IgD-negative memory B cell (primary cell): ENCODE measurements at regions not wholly inside any gene's neighbourhood (a gene's known extent, or its start where the extent isn't known, plus 50 kb on each side); places are given as distances from the start of the nearest gene placed in this dataset.
"Not testable (repeated sequence)": the region's sequence is repeated elsewhere in the genome, so short reads cannot be mapped to it uniquely, and the experiment has no call there.

Experiments
- H3K27ac Mint-ChIP-seq, 3 donors: one replicate each; pipeline ENCODE4 v1.8.0; 2020 to 2022; ENCODE audit warnings: mild to moderate bottlenecking in 3 of 3, mixed read lengths in 3 of 3, moderate library complexity in 1 of 3
- H3K27me3 Mint-ChIP-seq: one replicate; pipeline ENCODE4 v1.8.0; 2021; ENCODE audit warnings: mixed read lengths
- H3K36me3 Mint-ChIP-seq: one replicate; pipeline ENCODE4 v1.8.0; 2020; ENCODE audit warnings: mild to moderate bottlenecking, mixed read lengths
- H3K4me1 Mint-ChIP-seq, 3 donors: one replicate each; pipeline ENCODE4 v1.8.0; 2020 to 2022; ENCODE audit warnings: mixed read lengths in 3 of 3, mild to moderate bottlenecking in 1 of 3
- H3K4me3 Mint-ChIP-seq, 4 donors: one replicate each; pipeline ENCODE4 v1.8.0; 2020 to 2022; ENCODE audit warnings: mild to moderate bottlenecking in 4 of 4, mixed read lengths in 4 of 4, moderate library complexity in 3 of 4
- H3K9me3 Mint-ChIP-seq, 3 donors: one replicate each; pipeline ENCODE4 v1.8.0; 2020 to 2021; ENCODE audit warnings: mixed read lengths in 3 of 3, mild to moderate bottlenecking in 1 of 3

GRCh38 chr9:106146066-106146840 lies 451.9 kb downstream of the TMEM38B start:
- Mint-ChIP-seq H3K27me3 (peaks cover 2% of the 10 kb centered on the region), H3K36me3 (no peaks in the 10 kb centered on the region), H3K9me3 (peaks cover 0 to 6% (median 2%) of the 10 kb centered on the region in 3 donors), H3K4me1 (no peaks in the 10 kb centered on the region), H3K27ac (no peak overlapping the region), H3K4me3 (no peak overlapping the region)

- Mint-ChIP-seq H3K4me3 (no peak overlapping the region), H3K36me3 (no peaks in the 10 kb centered on the region), H3K4me1 (no peaks in the 10 kb centered on the region), H3K27me3 (peaks cover 2% of the 10 kb centered on the region), H3K9me3 (peaks cover 0 to 6% (median 2%) of the 10 kb centered on the region in 3 donors), H3K27ac (no peak overlapping the region)
These were observed 452.5 kb downstream of the TMEM38B start for GRCh38 chr9:106146886-106147285.

GRCh38 chr9:106149956-106150355 lies 455.6 kb downstream of the TMEM38B start:
- H3K9me3 Mint-ChIP-seq: peaks cover 0 to 6% (median 0%) of the 10 kb centered on the region in 3 donors
- no peaks in the 10 kb centered on the region for H3K4me1 Mint-ChIP-seq
- H3K36me3 Mint-ChIP-seq: no peaks in the 10 kb centered on the region
- H3K27me3 Mint-ChIP-seq: no peaks in the 10 kb centered on the region
- no peak overlapping the region for H3K4me3 Mint-ChIP-seq
- no peak overlapping the region for H3K27ac Mint-ChIP-seq

- Mint-ChIP-seq H3K9me3 (peaks cover 0 to 11% (median 0%) of the 10 kb centered on the region in 3 donors), H3K27ac (no peak overlapping the region), H3K4me3 (no peak overlapping the region), H3K4me1 (no peaks in the 10 kb centered on the region), H3K36me3 (no peaks in the 10 kb centered on the region), H3K27me3 (no peaks in the 10 kb centered on the region)
These were observed 462.1 kb downstream of the TMEM38B start for GRCh38 chr9:106156465-106156864.

GRCh38 chr9:106172265-106172664 lies 477.9 kb downstream of the TMEM38B start:
- no peak overlapping the region for H3K4me3 Mint-ChIP-seq

GRCh38 chr9:106174346-106174745 lies 480.0 kb downstream of the TMEM38B start:
- H3K27me3 Mint-ChIP-seq: no peaks in the 10 kb centered on the region
- H3K9me3 Mint-ChIP-seq: peaks cover 2 to 12% (median 6%) of the 10 kb centered on the region in 3 donors
- no peak overlapping the region for H3K27ac Mint-ChIP-seq
- no peaks in the 10 kb centered on the region for H3K4me1 Mint-ChIP-seq
- H3K36me3 Mint-ChIP-seq: no peaks in the 10 kb centered on the region
- no peak overlapping the region for H3K4me3 Mint-ChIP-seq

More at GRCh38 chr9:106172265-106172664, 477.9 kb downstream of the TMEM38B start:
- H3K9me3 Mint-ChIP-seq: peaks cover 2 to 12% (median 4%) of the 10 kb centered on the region in 3 donors
- H3K4me1 Mint-ChIP-seq: no peaks in the 10 kb centered on the region
- H3K27me3 Mint-ChIP-seq: no peaks in the 10 kb centered on the region
- no peaks in the 10 kb centered on the region for H3K36me3 Mint-ChIP-seq
- no peak overlapping the region for H3K27ac Mint-ChIP-seq

GRCh38 chr9:106177216-106177615 lies 482.9 kb downstream of the TMEM38B start:
- H3K36me3 Mint-ChIP-seq: no peaks in the 10 kb centered on the region
- H3K4me3 Mint-ChIP-seq: no peak overlapping the region
- H3K4me1 Mint-ChIP-seq: no peaks in the 10 kb centered on the region
- peaks cover 0 to 4% (median 2%) of the 10 kb centered on the region in 3 donors for H3K9me3 Mint-ChIP-seq
- H3K27me3 Mint-ChIP-seq: no peaks in the 10 kb centered on the region
- H3K27ac Mint-ChIP-seq: no peak overlapping the region

GRCh38 chr9:106179191-106179590 lies 484.9 kb downstream of the TMEM38B start:
- no peaks in the 10 kb centered on the region for H3K27me3 Mint-ChIP-seq
- no peak overlapping the region for H3K27ac Mint-ChIP-seq
- H3K9me3 Mint-ChIP-seq: peaks cover 0 to 4% (median 2%) of the 10 kb centered on the region in 3 donors

GRCh38 chr9:106203815-106204516 lies 509.6 kb downstream of the TMEM38B start:
- peak overlapping the region in 1 of 4 donors; percentile 65 for H3K4me3 Mint-ChIP-seq
- not testable (repeated sequence) for H3K36me3 Mint-ChIP-seq, H3K4me1 Mint-ChIP-seq, H3K27ac Mint-ChIP-seq, H3K27me3 Mint-ChIP-seq
- H3K9me3 Mint-ChIP-seq: peaks cover 6 to 23% (median 21%) of the 10 kb centered on the region in 3 donors

More at GRCh38 chr9:106179191-106179590, 484.9 kb downstream of the TMEM38B start:
- Mint-ChIP-seq H3K4me1 (no peaks in the 10 kb centered on the region), H3K4me3 (no peak overlapping the region), H3K36me3 (no peaks in the 10 kb centered on the region)

GRCh38 chr9:106207298-106207697 lies 513.0 kb downstream of the TMEM38B start:
- Mint-ChIP-seq H3K4me3 (no peak overlapping the region), H3K27ac (no peak overlapping the region), H3K9me3 (peaks cover 5 to 21% (median 13%) of the 10 kb centered on the region in 3 donors), H3K4me1 (no peaks in the 10 kb centered on the region), H3K36me3 (no peaks in the 10 kb centered on the region), H3K27me3 (no peaks in the 10 kb centered on the region)

GRCh38 chr9:106218427-106218826 lies 524.1 kb downstream of the TMEM38B start:
- H3K9me3 Mint-ChIP-seq: peaks cover 0 to 1% (median 0%) of the 10 kb centered on the region in 3 donors
- H3K4me3 Mint-ChIP-seq: no peak overlapping the region
- H3K4me1 Mint-ChIP-seq: no peaks in the 10 kb centered on the region
- no peak overlapping the region for H3K27ac Mint-ChIP-seq
- no peaks in the 10 kb centered on the region for H3K27me3 Mint-ChIP-seq
- no peaks in the 10 kb centered on the region for H3K36me3 Mint-ChIP-seq

GRCh38 chr9:106218854-106219253 lies 524.5 kb downstream of the TMEM38B start:
- Mint-ChIP-seq H3K4me3 (no peak overlapping the region), H3K36me3 (no peaks in the 10 kb centered on the region), H3K27ac (no peak overlapping the region), H3K27me3 (no peaks in the 10 kb centered on the region), H3K4me1 (no peaks in the 10 kb centered on the region), H3K9me3 (peaks cover 0 to 1% (median 0%) of the 10 kb centered on the region in 3 donors)

- Mint-ChIP-seq H3K36me3 (no peaks in the 10 kb centered on the region), H3K4me1 (no peaks in the 10 kb centered on the region), H3K27me3 (no peaks in the 10 kb centered on the region), H3K4me3 (no peak overlapping the region), H3K27ac (no peak overlapping the region), H3K9me3 (peaks cover 0 to 7% (median 1%) of the 10 kb centered on the region in 3 donors)
These were observed 526.1 kb downstream of the TMEM38B start for GRCh38 chr9:106220415-106220814.

GRCh38 chr9:106228861-106229260 lies 534.5 kb downstream of the TMEM38B start:
- H3K9me3 Mint-ChIP-seq: peaks cover 0 to 7% (median 7%) of the 10 kb centered on the region in 3 donors
- H3K36me3 Mint-ChIP-seq: no peaks in the 10 kb centered on the region
- no peaks in the 10 kb centered on the region for H3K4me1 Mint-ChIP-seq
- H3K4me3 Mint-ChIP-seq: no peak overlapping the region
- H3K27ac Mint-ChIP-seq: no peak overlapping the region
- H3K27me3 Mint-ChIP-seq: no peaks in the 10 kb centered on the region

GRCh38 chr9:106233116-106233515 lies 538.8 kb downstream of the TMEM38B start:
- Mint-ChIP-seq H3K4me1 (no peaks in the 10 kb centered on the region), H3K9me3 (peaks cover 0 to 6% (median 2%) of the 10 kb centered on the region in 3 donors), H3K27ac (no peak overlapping the region), H3K27me3 (no peaks in the 10 kb centered on the region), H3K36me3 (no peaks in the 10 kb centered on the region), H3K4me3 (no peak overlapping the region)
